GM12878 (cell line): ENCODE measurements at regions not wholly inside any gene's neighbourhood (a gene's known extent, or its start where the extent isn't known, plus 50 kb on each side); places are given as distances from the start of the nearest gene placed in this dataset.

Experiments used
- ASH2L ChIP-seq: fragments of 300-600, 200-600 bp; sonication (generic); IDR thresholded peaks from 2 replicates; pipeline ENCODE4 v1.6.1; 2017; ENCODE audit warnings: low read depth, mild to moderate bottlenecking, borderline replicate concordance
- CTCF ChIP-seq, 3 experiments: IDR thresholded peaks in 2 of 3; conservative IDR thresholded peaks in 1 of 3; 2 replicates each; pipeline ENCODE4 v1.5.1; 2011; ENCODE audit warnings: low read depth in 3 of 3, low read length in 3 of 3, mild to moderate bottlenecking in 3 of 3, control low read depth in 2 of 3, moderate library complexity in 2 of 3, inconsistent platforms in 1 of 3, mixed read lengths in 1 of 3; ENCODE audit not compliant: control insufficient read depth in 2 of 3, insufficient read depth in 1 of 3; ENCODE audit errors: extremely low read depth in 1 of 3
- EED ChIP-seq: sonication (generic); IDR thresholded peaks from 2 replicates; pipeline ENCODE4 v1.6.1; 2016; ENCODE audit warnings: antibody characterized with exemption, low read depth
- ETV6 ChIP-seq, 2 experiments: fragments of 450-650 bp in 1 of 2; IDR thresholded peaks in 1 of 2; conservative IDR thresholded peaks in 1 of 2; 2 replicates each; pipeline ENCODE4 v1.6.1; 2014; ENCODE audit warnings: antibody characterized with exemption in 1 of 2, borderline replicate concordance in 1 of 2, low read depth in 1 of 2, mild to moderate bottlenecking in 1 of 2, moderate library complexity in 1 of 2
- FOS ChIP-seq: IDR thresholded peaks from 3 replicates; pipeline ENCODE4 v1.6.1; 2011; ENCODE audit warnings: borderline replicate concordance; ENCODE audit not compliant: insufficient read length; ENCODE audit errors: extremely low read depth
- JUND ChIP-seq: IDR thresholded peaks from 2 replicates; pipeline ENCODE4 v1.6.1; 2012; ENCODE audit warnings: low read depth, mild to moderate bottlenecking, low read length, improper control_type of control experiment, moderate library complexity
- NKRF ChIP-seq: fragments of 450-650 bp; conservative IDR thresholded peaks from 2 replicates; pipeline ENCODE4 v1.6.1; 2017; ENCODE audit warnings: mild to moderate bottlenecking, moderate library complexity
- POLR2A ChIP-seq: IDR thresholded peaks from 2 replicates; pipeline ENCODE4 v1.6.1; 2011; ENCODE audit warnings: low read depth, mild to moderate bottlenecking, low read length
- SMAD5 ChIP-seq: IDR thresholded peaks from 2 replicates; pipeline ENCODE4 v1.6.1; 2016; ENCODE audit warnings: antibody characterized with exemption, low read depth
- SP1 ChIP-seq: IDR thresholded peaks from one replicate; pipeline ENCODE4 v1.6.1; 2011; ENCODE audit warnings: low read depth, low read length
- SREBF1 ChIP-seq: IDR thresholded peaks from 2 replicates; pipeline ENCODE4 v1.6.1; 2012; ENCODE audit warnings: mild to moderate bottlenecking, low read length
- TF ChIP-seq, protein P1 (sequence below): IDR thresholded peaks from 2 replicates; pipeline ENCODE4 v1.6.1; 2012; ENCODE audit warnings: mild to moderate bottlenecking, low read depth, low read length
- TF ChIP-seq, protein P2 (sequence below): fragments of 450-650 bp; IDR thresholded peaks from 2 replicates; pipeline ENCODE4 v1.6.1; 2016; ENCODE audit warnings: mild to moderate bottlenecking, moderate library complexity, borderline replicate concordance

GRCh38 chr21:27306206-27306605 is 339.3 kb upstream of the ADAMTS5 start:
- no peak for TF ChIP-seq SP1
- TF ChIP-seq ETV6 (conservative IDR thresholded peaks at IDR 0.05 in 1 of 2, IDR thresholded peaks at IDR 0.05 in 1 of 2; ENCODE audit: borderline replicate concordance in 1 of 2, low read depth in 1 of 2): no peak
- TF ChIP-seq EED: no peak
- no peak for TF ChIP-seq CTCF (IDR thresholded peaks at IDR 0.05 in 2 of 3, conservative IDR thresholded peaks at IDR 0.05 in 1 of 3; ENCODE audit: control insufficient read depth in 2 of 3, extremely low read depth in 1 of 3, insufficient read depth in 1 of 3, low read depth in 3 of 3, low read length in 3 of 3)
- TF ChIP-seq POLR2A: no peak
- TF ChIP-seq, protein P1, sequence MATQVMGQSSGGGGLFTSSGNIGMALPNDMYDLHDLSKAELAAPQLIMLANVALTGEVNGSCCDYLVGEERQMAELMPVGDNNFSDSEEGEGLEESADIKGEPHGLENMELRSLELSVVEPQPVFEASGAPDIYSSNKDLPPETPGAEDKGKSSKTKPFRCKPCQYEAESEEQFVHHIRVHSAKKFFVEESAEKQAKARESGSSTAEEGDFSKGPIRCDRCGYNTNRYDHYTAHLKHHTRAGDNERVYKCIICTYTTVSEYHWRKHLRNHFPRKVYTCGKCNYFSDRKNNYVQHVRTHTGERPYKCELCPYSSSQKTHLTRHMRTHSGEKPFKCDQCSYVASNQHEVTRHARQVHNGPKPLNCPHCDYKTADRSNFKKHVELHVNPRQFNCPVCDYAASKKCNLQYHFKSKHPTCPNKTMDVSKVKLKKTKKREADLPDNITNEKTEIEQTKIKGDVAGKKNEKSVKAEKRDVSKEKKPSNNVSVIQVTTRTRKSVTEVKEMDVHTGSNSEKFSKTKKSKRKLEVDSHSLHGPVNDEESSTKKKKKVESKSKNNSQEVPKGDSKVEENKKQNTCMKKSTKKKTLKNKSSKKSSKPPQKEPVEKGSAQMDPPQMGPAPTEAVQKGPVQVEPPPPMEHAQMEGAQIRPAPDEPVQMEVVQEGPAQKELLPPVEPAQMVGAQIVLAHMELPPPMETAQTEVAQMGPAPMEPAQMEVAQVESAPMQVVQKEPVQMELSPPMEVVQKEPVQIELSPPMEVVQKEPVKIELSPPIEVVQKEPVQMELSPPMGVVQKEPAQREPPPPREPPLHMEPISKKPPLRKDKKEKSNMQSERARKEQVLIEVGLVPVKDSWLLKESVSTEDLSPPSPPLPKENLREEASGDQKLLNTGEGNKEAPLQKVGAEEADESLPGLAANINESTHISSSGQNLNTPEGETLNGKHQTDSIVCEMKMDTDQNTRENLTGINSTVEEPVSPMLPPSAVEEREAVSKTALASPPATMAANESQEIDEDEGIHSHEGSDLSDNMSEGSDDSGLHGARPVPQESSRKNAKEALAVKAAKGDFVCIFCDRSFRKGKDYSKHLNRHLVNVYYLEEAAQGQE: no peak
- TF ChIP-seq NKRF: no peak
- no peak for TF ChIP-seq JUND
- no peak for TF ChIP-seq SREBF1
- TF ChIP-seq SMAD5: no peak
- TF ChIP-seq ASH2L: no peak
- no peak for TF ChIP-seq FOS
- TF ChIP-seq, protein P2, sequence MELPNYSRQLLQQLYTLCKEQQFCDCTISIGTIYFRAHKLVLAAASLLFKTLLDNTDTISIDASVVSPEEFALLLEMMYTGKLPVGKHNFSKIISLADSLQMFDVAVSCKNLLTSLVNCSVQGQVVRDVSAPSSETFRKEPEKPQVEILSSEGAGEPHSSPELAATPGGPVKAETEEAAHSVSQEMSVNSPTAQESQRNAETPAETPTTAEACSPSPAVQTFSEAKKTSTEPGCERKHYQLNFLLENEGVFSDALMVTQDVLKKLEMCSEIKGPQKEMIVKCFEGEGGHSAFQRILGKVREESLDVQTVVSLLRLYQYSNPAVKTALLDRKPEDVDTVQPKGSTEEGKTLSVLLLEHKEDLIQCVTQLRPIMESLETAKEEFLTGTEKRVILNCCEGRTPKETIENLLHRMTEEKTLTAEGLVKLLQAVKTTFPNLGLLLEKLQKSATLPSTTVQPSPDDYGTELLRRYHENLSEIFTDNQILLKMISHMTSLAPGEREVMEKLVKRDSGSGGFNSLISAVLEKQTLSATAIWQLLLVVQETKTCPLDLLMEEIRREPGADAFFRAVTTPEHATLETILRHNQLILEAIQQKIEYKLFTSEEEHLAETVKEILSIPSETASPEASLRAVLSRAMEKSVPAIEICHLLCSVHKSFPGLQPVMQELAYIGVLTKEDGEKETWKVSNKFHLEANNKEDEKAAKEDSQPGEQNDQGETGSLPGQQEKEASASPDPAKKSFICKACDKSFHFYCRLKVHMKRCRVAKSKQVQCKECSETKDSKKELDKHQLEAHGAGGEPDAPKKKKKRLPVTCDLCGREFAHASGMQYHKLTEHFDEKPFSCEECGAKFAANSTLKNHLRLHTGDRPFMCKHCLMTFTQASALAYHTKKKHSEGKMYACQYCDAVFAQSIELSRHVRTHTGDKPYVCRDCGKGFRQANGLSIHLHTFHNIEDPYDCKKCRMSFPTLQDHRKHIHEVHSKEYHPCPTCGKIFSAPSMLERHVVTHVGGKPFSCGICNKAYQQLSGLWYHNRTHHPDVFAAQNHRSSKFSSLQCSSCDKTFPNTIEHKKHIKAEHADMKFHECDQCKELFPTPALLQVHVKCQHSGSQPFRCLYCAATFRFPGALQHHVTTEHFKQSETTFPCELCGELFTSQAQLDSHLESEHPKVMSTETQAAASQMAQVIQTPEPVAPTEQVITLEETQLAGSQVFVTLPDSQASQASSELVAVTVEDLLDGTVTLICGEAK: no peak
